Activated CD4-positive, alpha-beta T cell treated with anti-CD3 and anti-CD28 coated beads, Interleukin-2, amount 50 U/mL, for 24 hours (primary cell): ENCODE measurements at regions not wholly inside any gene's neighbourhood (a gene's known extent, or its start where the extent isn't known, plus 50 kb on each side); places are given as distances from the start of the nearest gene placed in this dataset.

ENCODE experiments used
- DNase-seq, 2 donors: peaks; one replicate each; pipeline ENCODE4 v3.0.0-alpha.2; 2020; ENCODE audit warnings: low read depth in 1 of 2, low spot score in 1 of 2

- DNase-seq, result no peak
Observed at GRCh38 chr5:89117124-89117644, 234.2 kb upstream of the MEF2C start.

GRCh38 chr5:89110916-89111646 lies 228.1 kb upstream of the MEF2C start:
- no peak for DNase-seq

GRCh38 chr5:89106480-89106879 lies 223.5 kb upstream of the MEF2C start:
- DNase-seq, result no peak

- DNase-seq, result no peak
Observed at GRCh38 chr5:89105836-89106235, 222.9 kb upstream of the MEF2C start.

GRCh38 chr5:89105171-89105695 lies 222.2 kb upstream of the MEF2C start:
- DNase-seq, result no peak

- DNase-seq, result no peak
Observed at GRCh38 chr5:89098199-89098756, 215.3 kb upstream of the MEF2C start.

GRCh38 chr5:89097103-89097502 lies 214.1 kb upstream of the MEF2C start:
- DNase-seq, result no peak

GRCh38 chr5:89095341-89095740 lies 212.4 kb upstream of the MEF2C start:
- no peak for DNase-seq

- DNase-seq, result no peak
Observed at GRCh38 chr5:89090037-89090436, 207.1 kb upstream of the MEF2C start.

GRCh38 chr5:89087551-89088318 lies 204.8 kb upstream of the MEF2C start:
- DNase-seq, result no peak

GRCh38 chr5:89087128-89087527 lies 204.1 kb upstream of the MEF2C start:
- DNase-seq, result no peak

GRCh38 chr5:89086390-89087086 lies 203.6 kb upstream of the MEF2C start:
- no peak for DNase-seq

GRCh38 chr5:89083791-89084190 lies 200.8 kb upstream of the MEF2C start:
- no peak for DNase-seq

GRCh38 chr5:89081360-89081759 lies 198.4 kb upstream of the MEF2C start:
- DNase-seq, result no peak

- no peak for DNase-seq
Observed at GRCh38 chr5:89080467-89081116, 197.6 kb upstream of the MEF2C start.

- DNase-seq, result no peak
Observed at GRCh38 chr5:89072842-89073672, 190.1 kb upstream of the MEF2C start.

- DNase-seq, result no peak
Observed at GRCh38 chr5:89071941-89072331, 189.0 kb upstream of the MEF2C start.

GRCh38 chr5:89071101-89071940 lies 188.3 kb upstream of the MEF2C start:
- DNase-seq, result no peak

- DNase-seq, result no peak
Observed at GRCh38 chr5:89069591-89069990, 186.6 kb upstream of the MEF2C start.
